CD4-positive, alpha-beta T cell treated with Interleukin-17A for 1 hour (primary cell): ENCODE measurements at regions not wholly inside any gene's neighbourhood (a gene's known extent, or its start where the extent isn't known, plus 50 kb on each side); places are given as distances from the start of the nearest gene placed in this dataset.

Experiments used
- DNase-seq: peaks from one replicate; pipeline ENCODE4 v3.0.0-alpha.2; 2020

DNA sequence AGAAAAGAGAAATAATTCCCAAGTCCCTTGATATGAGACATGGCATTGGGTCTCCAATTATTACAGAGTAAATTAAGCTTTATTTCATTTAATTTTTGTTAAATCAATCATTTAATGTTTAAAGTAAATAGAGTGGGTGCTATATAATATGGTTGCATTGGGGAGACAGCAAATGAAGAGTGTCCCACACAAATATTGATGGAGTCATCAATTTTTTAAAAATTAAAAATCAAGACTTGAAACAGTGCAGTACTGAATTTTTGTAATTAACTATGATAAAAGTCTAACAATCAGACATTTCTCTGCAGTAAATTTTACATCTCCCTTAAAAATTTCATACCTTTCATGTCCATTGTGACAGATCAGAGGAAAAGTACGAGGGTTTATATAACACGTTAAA lies 193.9 kb upstream of the ID4 start:
- no peak for DNase-seq

DNA sequence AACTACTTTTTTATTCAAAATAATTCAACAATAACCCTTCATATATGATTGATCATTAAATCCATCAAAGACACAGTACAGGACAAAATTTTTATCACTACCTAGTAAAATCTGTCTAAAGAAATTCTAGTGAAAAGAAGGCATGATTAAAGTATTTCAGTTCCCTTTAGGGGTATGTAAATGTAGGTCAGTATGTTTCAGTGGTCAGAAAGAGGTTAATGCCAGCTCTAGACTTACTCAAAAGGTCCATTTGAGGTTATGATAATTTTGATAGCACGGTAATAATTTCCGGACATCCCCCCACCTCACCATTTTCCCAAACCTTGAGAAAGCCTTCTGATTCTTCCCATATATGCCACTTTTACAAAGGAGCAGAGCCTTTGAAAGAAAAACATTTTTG lies 193.5 kb upstream of the ID4 start:
- DNase-seq, result no peak

DNA sequence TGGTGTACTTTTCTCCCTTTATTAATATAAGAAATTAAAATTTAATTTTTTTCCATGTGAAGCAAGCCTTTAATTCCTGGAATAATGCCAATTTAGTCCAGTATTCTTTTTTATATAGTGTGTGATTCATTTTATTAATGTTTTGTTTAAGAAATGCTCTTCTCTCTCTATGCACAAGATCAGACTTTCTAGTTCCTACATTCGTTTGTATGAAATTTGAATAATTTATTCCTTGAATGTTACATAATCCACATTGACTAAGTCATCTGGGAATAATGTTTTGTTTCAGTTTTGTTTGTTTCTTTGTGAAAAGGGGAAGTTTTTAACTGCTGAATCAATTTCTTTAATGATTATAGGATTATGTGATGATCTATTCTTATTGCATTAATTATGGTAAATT lies 181.4 kb upstream of the ID4 start:
- no peak for DNase-seq

DNA sequence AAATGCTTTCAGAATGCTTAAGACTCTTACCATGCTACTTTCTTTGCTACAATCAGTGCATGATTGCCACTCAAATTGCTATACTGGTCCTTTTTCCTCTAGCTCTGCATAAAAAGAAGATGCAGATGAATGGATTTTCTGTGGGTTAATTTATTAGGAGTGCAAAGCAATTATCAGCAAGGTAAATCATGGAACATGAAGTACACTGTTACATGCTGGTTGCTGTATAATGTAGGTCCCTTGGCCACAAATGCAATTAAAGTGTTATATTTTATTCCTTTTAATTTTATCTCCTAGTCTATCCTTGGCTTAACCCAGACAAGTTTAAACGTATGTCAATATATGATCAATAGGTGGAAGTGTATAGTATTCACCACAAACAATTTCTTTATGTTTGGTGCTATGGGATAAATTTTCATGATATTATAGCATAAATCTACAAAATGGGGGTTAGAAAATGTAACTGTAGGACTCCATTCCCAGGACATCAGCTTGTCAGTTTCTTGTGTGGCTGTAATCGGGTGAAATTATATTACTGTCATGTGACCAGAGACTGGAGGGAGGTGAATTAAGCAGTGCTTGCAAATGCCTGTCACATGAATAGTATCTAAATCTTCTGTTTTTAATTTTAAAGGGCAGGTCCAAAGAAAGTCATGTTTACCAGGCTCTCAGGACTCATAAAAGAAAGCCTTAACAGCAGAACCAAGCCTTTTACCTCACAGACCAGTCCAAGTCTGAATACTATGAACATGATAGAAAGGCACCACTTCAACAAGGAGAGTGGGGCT lies 176.9 kb upstream of the ID4 start:
- DNase-seq, result no peak

DNA sequence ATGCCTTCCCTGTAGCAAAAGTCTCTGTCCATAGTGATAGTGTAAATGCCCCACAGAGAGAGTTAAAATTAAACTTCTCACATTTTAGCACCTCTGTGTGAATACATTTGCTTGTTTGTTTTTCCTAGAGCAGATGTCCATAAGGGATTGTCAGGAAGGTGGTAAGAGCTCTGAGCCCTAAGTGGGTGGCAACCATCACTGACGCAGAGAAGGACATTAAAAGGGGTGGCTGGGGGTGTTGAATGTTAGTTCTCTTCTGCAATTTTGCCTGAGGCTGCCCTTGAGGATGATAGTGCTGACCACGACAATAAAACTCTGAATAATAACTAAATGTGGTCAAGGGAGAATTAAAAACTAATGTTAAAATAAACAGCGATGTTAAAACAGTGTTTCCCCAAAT lies 174.3 kb upstream of the ID4 start:
- no peak for DNase-seq

DNA sequence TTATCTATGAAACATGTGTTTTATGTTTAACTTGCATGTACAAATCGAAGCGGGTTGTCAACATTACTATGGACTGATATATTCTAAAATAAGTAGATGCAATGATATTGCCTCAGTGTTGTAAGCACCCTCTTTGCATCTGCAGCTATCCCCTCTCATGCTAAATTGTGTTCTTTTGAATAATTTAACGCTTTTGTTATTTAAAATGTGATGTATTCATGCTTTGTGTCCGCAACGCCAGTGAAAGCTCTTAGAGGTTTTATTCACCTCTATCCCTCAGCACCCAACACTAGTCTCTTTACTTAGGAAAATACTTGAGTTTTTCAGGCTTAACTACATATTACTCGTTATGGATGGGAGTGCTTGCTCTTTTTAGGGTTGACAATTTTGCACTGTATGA lies 173.7 kb upstream of the ID4 start:
- DNase-seq, result no peak

DNA sequence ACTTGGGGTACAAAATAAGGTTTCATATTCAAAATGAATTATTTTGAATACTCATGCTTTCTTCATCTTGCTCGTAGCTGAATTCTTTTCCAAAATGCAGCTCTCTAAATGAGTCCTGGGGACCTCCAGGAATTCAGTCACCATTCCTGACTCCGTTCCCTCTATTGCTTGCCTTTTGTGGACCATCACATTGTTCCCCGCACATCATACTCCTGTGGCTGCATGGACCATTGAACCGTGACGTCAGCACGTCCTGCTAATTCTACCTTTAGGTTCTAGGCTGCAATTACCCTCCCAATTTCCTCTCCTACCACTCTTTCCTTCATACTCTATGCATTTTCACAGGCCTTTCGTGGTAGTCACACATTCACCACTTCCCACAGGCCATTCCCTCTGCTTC lies 173.1 kb upstream of the ID4 start:
- no peak for DNase-seq

DNA sequence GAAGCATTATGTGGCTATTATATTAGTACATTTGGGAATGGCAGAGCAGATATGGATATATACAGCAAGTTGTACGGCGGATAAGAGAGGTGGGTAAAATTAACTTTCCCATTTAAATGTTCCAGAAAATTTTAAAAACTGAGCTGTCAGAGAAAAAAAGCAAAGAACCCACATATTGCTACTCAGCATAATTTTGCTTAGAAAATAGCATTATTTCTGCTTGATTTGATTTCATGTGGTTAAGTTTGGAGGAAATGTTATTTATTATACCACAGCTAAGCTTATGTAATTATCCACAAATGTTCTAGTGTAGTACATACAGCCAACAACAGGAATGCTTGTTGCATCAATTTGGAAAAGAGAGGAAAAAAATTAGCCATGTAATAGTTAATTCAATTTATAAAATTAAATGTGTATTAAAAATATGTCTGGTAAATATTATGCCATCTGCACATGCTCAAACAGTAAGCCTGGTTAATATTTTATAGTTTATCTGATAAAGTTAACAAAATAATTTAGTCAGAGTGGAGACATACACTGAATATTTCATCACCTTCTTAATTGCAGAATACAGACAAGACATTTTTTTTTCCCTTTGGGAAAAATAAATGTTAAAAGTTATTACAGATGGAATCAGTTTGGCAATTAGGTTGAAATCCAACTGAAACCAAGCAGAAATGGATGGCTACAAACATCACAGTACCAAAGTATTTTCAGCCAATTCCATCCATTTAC lies 172.1 kb upstream of the ID4 start:
- DNase-seq, result no peak

DNA sequence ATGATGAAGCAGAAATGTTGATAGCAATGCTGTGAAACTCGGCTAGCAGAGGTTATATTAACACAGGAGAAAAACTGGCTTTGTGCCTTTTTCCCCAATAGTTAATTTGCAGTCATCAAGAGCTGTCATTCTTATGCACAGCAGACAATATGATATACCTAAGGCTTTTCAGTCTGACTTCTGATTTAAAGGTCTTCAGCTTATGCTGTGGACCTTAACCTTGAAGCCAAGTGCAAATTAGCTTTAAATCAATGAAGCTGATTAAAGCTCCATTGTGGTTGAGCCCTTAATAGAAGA lies 171.6 kb upstream of the ID4 start:
- DNase-seq, result no peak

DNA sequence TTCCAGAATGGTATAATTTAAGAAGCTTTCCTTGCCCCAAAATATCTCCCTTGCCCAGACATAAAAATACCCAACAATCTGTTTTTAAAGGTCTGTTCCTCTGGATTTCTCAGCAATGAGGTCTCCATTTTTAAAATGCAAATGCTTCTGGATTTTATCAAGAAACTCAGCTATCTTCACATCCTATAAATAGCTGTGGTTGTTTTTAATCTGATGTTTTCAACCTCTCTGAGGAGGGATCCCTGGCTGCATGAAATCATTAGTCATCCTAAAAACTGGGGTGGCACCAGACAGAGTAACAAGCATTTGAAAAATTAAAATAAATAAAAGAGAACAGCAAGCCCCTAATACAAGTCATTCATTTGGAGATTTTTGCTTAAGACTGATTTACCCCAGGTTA lies 168.5 kb upstream of the ID4 start:
- no peak for DNase-seq

DNA sequence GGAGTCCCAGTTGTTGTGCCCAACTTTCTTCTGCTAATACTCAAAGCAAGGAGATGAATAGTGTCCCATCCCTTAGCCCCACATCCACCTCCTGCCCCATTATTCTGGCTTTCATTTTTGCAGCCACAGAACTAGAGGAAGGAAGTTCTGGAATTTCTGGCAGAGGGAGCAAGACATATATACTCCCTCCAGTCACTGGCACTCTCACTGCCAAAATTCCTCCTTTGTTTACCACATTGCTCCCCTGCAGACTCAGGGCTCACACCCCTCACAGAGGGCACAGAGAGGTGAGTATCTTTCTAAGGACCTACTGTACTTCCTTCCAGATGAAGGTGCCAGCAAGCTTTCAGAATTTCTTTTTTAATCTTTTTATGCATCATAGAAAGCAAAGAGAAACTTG lies 168.0 kb upstream of the ID4 start:
- DNase-seq, result no peak

DNA sequence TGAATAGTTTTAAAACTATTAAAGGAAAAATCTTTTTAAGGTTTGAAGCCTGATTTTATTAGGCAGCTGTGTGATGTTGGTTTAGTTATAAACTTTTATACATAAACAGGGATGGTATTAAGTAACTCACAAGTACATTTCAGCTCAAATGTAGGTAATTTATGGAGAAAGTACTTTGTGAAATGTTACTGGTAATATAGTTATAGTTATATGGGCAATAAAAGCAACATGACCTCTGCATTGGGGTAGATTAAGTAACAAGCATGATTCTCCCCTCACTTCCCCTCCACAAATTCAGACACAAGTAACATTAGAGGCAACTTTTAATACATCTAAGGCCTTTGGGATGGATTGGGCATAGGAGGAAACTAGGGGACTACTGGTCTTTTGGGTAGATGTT lies 154.3 kb upstream of the ID4 start:
- no peak for DNase-seq

DNA sequence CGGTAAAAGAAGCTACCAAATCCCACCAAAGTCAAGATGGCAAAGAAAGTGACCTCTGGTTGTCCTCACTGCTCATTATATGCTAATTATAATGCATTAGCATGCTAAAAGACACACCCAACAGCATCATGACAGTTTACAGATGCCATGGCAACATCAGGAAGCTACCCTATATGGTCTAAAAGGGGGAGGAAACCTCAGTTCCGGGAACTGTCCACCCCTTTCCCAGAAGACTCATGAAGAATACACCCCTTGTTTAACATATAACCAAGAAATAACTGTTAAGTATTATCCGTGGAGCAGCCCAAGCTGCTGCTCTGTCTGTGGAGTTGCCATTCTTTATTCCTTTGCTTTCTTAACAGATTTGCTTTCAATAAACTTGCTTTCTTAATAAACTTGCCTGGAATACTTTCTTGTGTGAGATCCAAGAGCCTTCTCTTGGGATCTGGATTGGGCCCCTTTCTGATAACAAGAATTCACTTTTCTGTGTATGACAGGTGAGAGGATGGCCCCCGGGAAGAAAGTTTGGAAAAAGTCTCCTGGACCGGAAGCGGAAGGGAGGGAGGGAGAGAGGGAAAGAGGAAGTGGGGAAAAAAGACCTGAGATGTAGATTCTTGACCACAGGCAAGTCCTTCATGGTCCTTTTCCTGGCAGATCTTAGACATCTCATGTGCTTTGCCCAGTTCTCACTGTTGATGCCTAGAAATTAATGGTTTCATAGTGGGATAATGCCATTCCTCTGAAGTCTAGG lies 146.7 kb upstream of the ID4 start:
- DNase-seq, result no peak

DNA sequence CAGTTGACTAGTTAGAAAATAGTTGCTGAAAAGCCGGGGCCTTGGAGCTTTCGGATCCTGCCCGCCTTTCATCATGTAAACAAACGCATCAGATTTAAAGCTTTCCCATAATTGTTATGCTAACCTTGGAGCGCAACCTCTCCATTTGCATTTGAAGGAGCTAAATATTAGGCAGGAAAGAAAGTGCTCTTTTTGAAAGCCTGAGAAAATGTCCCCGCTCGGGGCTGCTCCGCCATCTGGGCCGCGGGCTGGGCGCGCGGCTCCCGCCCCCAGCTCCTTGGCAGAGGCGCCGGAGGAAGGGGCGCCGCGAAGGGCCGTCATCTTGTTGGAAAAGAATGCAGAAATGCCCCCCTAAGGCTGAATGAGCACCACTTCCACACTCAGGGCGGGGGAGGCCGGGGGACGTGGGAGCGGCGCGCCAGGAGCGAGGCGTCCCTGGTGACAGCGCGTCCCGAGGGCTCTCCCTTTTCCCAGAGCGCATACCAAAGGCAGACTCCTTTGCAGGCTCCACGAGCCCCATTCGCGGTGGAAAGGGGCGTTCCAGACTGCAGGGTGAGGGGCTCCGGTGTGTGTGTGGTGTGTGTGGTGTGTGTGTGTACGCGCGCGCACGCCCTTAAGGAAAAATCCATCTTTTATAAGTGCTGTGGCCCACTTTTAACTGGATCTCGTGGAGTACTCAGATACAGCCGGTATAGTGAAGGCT lies 145.6 kb upstream of the ID4 start:
- DNase-seq, result no peak

DNA sequence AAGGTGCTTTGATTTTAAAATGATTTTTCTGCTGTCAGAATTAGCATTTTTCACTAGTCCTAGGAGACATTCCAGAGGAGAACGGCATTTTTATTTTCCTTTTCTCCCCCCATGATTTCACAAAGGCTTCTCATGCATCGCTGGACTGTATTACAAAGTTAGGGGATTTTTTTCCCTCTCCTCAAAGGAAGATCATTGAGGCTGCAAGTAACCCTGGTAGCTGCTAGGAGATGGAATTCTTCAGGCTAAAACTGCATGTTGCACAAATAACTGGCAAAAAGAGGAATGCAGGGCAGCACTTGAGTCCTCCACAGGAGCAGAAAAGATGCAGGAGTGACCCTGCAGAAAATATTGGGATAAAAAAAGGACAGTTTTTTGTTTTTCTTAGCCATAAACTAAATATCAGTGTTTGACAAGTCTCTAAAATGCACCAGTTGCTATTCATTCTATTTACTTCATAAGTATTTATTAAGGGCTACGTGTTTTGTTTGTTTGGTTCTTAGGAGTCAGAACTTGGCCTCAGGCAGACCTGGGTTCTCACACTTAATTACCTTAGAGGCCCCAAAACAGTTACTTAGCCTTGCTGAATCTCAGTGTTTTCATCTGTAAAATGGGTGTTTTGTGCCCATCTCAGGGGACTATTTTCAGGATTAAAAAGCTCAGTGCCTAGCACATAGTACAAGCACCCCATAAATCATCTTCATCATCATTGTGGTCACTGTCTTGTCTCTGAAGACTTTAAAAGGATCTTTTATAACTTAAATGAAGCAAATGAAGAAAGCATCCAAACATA lies 144.5 kb upstream of the ID4 start:
- no peak for DNase-seq

DNA sequence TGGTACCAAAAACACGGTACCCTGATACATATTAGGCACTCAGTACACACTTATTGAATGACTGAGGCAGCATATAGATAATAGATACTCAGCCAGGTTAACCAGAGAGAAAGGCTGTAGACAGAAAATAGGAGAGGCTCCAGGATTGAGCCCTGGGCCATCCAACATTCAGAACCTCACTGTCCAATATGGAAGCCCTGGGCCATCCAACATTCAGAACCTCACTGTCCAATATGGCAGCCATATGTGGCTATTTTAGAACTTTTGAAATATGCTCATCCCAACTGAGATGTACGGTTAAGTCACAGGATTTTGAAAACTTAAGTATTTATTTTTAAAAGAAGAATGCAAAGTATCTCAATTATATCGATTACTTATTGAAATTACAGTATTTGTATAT lies 142.5 kb upstream of the ID4 start:
- DNase-seq, result no peak

DNA sequence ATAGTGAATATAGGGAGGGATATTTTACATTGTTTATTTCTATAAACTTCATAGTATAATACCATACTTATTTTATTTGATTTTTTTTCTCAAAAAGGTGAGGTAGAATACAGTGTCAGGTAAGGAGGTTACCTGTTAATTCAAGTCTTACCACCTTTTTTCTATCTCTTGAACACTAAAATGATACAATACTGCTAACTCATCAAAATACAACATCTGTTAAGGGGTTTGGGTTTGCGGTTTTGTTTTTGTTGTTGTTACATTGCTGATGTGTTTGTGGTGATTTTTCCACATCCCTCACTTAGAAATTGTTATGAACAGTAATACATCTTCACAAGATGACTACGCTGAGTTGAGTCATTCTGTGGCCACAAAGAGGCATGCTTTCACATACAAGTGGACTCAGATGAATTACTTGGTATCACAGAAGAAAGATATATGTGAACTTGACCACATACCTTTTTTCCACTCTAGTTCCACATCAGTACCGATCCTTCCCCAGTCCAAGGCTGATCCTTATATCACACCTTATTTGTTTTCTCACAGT lies 139.4 kb upstream of the ID4 start:
- DNase-seq, result no peak

DNA sequence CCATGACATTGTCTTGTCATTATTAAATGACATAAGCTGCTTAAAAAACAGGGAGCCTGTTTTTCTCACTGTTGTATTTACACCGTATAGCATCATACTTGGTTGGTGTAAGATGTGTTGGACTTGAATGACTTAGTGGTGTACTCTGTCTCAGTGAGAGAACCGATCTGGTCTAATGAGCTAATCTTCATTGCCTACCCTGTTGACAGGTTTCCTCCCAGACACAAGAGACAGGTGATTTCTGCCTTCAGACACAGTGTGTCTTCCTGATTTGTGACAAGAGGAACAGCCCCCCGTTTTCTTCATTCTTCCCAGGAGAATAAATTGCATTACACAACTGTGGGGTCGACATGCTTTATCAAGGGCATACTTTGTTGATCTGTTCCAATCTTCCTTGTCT lies 137.2 kb upstream of the ID4 start:
- DNase-seq, result no peak

DNA sequence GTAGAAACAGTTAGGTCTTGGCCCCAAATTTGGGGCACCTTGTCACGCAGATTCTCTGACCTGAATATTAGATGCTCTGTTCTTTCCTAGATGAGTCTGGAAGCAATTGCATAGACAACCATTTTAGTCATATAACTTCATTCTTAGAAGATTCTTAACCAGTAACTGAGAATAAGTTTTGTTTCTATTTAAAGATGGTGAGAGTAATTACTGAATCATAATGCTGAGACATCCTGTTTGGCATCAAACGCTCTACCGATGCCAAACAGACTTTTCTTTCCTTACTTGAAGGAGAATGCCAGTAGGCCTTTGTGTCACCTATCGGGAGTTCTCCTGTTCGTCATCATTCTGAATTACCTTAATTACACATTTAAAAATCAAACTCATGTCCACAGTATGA lies 131.6 kb upstream of the ID4 start:
- DNase-seq, result no peak

DNA sequence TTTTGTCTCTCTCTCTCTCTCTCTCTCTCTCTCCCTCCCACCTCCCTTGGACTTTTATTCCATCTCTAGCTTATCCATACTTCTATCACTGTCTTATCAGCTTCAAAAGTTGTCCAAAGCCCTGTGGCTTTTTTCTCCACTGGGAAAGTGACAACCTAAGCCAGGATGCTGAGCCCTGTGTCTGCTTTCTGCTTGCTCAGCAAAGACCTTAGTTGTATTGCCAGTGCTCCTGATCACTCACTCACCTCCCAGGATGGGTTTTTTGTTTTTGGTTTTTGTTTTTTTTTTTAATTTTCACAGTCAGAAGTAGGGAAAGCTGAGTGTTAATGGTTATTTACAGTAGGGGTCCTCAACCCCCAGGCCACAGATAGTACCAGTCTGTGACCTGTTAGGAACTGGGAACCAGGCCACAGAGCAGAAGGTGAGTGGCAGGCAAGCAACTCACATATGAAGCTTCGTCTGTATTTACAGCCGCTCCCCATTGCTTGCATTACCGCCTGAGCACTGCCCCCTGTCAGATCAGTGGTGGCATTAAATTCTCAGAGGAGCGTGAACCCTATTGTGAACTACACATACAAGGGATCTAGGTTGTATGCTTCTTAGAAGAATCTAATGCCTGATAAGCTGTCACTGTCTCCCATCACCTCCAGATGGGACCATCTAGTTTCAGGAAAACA lies 125.0 kb upstream of the ID4 start:
- DNase-seq, result no peak

DNA sequence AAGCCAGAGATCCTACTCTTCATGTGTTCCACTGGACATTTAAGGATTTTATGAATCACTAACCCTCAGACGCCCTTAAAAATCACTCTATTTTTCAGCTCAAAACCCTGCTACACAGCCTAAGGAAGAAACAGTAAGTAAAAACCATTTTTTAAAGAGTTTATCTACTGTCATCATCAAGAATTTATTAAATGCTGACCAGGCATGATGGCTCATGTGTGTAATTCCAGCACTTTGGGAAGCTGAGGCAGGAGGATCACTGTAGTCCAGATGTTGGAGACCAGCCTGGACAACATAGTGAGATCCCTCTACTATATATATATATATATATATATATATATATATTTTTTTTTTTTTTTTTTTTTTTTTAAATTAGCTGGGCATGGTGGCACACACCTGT lies 124.2 kb upstream of the ID4 start:
- no peak for DNase-seq

DNA sequence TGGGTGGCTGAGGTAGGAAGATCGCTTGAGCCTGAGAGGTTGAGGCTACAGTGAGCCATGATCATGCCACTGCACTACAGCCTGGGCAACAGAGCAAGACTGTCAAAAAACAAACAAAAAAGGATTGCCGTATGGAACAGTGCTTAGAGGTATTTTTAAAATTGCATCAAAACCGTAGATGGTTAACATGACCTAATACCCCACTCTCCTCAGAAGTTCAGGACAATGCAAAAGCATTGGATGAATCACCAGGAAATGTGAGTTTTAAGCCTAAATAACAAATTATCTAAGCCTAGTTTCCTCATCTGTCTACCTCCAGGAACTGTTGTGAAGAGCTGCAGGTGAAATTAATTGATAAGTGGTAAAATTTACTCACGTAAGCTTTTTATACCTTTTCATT lies 123.8 kb upstream of the ID4 start:
- no peak for DNase-seq
